Inflammatory macrophage treated with lipopolysaccharide for 4 hours (primary cell): ENCODE measurements at regions not wholly inside any gene's neighbourhood (a gene's known extent, or its start where the extent isn't known, plus 50 kb on each side); places are given as distances from the start of the nearest gene placed in this dataset.
"Not testable (repeated sequence)": the region's sequence is repeated elsewhere in the genome, so short reads cannot be mapped to it uniquely, and the experiment has no call there.

Experiments used
- DNase-seq: peaks from one replicate; pipeline ENCODE4 v3.0.0-alpha.2; 2020

DNA sequence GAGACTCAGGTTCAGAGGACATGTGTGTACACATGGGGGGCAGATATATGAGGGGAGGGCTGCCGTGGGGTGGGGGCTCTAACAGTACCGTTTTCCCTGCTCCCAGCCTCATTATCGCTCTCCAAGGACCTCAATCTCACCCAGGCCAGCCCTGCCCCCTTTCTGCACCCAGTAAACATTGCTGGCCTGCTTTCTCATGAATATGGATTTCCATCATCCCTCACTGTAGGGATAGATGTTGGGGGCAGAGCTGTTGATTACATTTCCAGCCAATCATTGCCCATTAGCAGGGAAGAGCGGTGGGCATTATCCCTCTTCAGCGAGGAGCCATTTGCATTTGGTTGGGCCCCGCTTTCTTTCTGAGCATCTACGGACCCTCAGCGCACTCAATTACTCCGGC, 273.8 kb downstream of the RPS6KC1 start:
- no peak for DNase-seq

- DNase-seq: no peak
Observed at GRCh38 chr1:213325482-213325881, 274.4 kb downstream of the RPS6KC1 start.

DNA sequence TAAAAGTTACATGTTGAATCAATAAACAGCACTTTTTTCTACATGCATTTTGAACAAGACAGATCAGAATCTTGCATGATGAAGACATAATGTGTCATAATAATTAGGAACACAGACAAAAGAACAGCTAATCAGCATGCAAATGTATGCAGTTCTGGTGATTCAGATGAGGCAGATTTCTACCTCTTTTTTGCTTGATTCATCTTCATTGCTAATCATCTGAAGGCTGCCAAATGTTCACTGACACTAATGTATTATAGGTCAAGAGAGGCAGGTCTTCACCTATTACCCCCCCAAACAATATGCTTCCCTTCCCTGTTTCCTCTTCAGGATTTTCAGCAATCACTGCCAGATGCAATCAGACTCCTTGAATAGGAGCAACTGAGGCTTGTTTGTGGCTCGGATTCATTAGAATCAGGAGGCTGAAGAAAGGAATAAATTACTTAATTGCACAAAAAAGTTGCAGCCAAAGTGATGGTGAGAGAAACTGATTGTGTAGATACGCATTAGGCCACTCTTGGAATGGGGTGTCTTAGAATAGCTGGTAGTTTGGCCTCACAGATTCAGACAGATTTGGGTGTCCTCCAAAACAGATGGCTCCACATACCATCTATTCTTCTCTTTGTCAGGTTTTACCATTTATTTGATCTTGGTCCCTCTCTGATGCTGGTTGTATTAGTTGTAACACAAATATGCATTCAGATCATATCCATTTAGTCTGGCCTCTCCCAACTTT, 275.4 kb downstream of the RPS6KC1 start:
- DNase-seq: peak; percentile 27

DNA sequence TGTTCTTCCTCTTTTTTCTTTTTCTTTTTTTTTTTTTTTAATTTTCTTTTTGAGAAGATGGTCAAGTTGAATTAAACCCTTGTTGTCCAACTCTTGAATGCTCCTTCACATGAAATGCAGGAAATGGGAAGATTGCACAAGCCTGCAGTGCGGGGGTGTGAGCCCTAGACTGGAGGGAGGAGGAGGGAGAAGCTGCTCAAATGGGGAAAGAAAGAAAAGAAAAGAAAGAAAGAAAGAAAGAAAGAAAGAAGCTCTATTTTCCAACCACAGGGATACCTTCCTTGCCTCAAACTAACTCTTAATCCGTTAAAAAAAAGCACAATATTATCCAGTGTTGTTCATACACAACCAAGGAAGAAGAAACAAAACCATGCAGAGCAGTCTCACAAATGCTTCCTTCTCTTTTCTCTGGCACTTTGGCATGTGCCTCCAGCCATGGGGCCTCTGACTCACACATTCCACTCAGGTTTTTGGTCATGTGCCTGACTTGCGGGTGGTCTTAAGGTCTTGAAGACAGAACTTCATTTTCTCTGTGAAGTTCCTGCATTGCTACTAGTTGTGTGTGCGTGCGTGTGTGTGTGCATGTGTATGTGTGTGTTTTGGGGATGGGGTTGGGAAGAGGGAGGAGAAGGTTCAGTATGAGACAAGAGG, 276.1 kb downstream of the RPS6KC1 start:
- peak; percentile 86 for DNase-seq

- no peak for DNase-seq
Observed at GRCh38 chr1:213329406-213330008, 278.5 kb downstream of the RPS6KC1 start.

DNA sequence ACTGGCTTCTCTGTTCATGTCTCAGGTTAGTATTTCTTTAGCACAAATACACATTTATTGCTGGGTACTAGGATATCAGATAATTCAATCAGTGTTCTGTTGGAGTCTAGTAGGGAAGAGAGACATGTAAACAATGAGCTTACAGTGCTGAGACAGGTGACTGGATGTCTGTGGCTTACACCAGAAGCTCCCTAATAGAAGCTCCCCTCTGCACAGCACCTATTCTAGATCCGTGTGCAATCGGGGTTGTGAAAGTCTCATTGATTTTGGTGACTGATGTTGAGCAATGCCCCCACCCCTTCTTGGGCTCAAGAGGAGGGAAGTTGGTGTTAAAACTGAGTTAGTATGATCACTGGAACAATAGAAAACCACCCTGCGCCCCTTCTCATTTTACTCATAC, 279.2 kb downstream of the RPS6KC1 start:
- DNase-seq: peak; percentile 14

DNA sequence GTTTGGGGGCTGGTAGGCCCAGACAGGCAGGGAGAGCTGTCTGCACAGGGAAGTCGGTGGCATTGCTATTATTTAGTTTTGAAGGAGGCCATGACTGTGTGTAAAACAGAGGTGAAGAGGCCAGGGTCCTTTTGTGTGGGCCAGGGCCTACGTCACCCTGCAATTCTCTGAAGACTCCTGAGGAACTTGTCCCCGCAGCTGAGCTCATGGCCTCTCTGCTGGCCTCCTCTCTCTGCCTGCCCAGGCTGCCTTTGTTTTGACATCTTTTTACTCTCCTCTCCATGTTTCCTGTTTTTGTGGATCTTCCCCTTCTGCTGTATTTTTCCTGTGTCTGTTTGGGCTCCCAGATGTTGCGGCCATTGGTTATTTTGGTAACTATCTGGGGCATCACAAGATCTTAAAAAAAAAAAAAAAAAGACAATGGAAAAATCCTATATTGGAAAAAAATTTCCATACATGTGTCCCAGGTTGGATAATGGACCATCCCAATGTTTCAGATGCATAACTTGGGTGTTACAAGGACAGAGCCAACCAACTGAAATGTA, 280.7 kb downstream of the RPS6KC1 start:
- peak; percentile 27 for DNase-seq

DNA sequence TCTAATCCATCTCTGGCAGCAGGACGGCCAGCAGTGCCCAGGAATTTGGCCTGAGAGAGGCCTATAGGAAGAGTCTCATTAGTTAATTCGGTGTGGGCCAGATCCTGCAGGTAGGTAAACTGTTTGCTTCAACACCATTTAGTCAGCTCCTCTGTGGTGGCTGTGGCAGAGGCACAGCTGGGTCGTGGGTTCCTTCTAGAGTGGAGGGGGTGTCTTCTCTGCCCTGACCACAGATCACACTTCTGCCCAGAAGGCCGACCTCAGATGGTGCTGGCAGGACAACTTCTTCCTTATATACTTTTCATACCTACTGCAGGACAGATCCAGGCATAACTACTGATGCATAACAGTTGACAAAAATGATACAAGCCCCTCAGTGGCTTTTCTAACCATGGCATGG, 281.4 kb downstream of the RPS6KC1 start:
- DNase-seq: no peak

DNA sequence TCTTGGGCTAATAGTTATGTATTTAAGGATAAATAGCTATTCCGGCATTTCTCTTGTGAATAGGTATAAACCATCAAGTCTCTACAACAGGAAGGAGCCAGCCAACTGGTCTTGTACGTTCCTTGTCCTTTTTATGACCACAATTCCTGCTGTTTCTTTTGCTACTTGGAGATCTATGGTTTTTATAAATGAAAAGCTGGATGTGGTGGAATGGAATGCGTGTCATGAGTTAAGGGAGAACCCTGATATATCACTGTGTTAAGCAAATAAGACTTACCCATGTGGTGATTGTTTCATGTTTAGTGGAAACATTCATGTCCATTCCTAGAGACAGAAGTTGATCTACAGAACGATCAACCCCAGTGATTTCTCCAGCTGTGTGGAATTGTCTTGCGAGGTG, 282.1 kb downstream of the RPS6KC1 start:
- no peak for DNase-seq

- DNase-seq: no peak
Observed at GRCh38 chr1:213335084-213335483, 284.0 kb downstream of the RPS6KC1 start.

DNA sequence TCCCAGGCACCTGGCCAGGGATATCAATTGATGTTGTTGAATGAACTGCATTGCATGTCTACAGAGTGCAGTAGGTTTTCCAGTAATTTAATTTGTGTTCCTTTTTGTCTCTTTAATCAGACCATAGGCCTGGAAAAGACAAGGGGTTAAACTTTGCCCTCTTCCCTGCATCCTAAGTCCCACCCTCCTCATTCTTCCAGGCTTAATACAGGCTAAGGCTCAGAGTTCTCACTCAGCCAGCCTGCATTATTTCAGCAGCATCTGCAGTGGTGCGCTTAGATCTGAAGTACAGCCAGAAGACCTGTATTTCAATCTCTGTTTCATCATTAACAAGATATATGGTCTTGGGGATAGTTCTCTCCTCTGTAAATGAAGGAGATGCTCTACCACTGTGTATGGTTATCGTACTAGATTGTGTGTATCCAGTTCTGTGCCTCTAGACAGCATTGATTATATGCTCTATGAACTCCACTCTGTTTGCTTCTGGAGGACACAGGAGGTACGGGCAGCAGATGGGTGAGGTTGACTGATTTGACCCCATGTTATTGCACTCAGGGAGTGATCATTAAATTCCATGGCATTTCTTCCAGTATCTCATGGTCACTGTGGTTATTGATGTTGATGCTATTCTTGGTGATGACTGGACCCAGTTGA, 286.1 kb downstream of the RPS6KC1 start:
- DNase-seq: no peak

DNA sequence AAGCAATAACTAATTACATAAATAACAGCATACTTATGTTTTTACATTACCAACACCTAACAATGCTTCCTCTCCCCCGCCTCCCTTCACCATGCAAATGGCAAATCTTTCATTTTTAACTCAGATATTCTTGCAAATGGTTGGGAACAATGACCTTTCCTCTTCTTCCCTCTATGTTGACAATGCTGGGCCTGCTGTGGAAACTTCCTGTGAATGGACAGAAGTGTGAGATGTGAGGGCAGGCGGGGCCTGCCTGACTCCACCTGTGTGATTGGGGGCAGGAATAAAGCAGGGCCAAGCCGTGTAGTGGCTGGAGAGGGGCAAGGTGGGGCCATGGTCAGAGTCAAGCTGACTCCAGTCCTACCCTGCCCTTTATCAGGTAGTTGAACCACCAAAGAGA, 289.6 kb downstream of the RPS6KC1 start:
- no peak for DNase-seq

GRCh38 chr1:213345621-213346020, 294.6 kb downstream of the RPS6KC1 start:
- no peak for DNase-seq

DNA sequence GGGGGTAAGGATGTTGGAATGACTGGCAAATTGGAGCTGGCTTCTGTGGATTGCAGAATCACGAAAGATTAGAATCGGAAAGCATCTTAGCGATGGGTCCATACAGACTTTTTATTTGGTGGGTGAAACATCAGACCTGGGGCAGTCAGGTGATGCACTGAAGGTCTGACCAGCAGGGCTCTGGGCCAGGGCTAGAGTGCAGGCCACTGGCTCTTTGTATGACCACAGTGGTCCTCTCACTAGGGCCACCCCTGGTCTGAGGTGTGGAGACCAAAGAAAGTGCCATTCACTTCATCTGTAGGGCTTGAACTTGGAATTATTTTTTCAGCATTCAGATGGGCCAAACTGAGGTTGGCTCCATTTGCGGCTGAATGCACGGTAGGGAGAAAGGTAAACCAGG, 306.4 kb downstream of the RPS6KC1 start:
- no peak for DNase-seq

DNA sequence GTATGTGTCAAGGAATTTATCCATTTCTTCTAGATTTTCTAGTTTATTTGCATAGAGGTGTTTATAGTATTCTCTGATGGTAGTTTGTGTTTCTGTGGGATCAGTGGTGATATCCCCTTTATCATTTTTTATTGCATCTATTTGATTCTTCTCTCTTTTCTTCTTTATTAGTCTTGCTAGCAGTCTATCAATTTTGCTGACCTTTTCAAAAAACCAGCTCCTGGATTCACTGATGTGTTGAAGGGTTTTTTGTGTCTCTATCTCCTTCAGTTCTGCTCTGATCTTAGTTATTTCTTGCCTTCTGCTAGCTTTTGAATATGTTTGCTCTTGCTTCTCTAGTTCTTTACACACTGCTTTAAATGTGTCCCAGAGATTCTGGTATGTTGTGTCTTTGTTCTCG, 307.3 kb downstream of the RPS6KC1 start:
- not testable (repeated sequence) for DNase-seq

DNA sequence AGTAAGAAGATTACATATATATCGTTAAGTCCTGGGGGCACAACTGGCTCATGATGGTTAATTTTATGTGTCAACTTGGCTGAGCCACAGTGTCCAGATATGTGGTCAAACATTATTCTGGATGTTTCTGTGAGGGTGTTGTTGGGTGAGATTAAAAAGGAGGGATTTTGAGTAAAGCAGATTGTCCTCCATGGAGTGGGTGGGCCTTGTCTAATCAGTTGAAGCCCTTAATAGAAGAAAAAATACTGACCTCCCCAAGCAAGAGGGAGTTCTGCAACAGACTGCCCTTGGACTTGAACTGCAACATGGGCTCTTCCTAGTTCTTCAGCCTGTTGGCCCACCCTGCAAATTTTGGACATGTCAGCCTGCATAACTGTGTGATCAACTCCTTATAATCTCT, 311.6 kb downstream of the RPS6KC1 start:
- DNase-seq: no peak

DNA sequence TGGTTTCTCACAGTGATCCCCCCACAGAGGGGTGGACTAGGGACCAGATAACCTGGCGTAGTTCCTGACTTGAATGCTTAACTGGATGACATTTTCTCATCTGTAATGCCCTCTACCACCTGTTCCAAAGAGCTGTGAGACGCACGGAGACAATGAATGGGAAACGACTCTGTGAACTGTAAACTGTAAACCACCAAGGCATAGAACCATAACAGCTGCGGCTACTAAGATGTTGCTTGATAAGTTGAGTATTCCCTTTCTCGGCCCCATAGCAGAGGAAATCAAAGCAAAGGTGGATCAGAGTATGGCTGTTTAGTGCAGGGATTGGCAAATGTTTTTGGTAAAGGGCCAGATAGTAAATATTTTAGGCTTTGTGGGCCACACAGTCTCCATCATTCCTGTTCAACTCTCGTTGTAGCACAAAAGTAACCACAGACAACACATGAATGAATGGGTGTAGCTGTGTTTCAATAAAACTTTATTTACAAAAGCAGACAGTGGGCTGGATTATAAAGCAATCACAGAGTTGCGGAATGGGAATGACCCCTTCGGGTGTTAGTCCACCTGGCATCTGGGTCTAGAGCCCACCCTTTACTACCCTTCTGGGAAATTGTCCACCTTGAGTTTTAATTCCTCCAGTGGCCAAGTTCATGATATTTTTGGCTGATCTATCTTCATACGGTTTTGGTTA, 315.2 kb downstream of the RPS6KC1 start:
- no peak for DNase-seq

GRCh38 chr1:213369465-213369864, 318.4 kb downstream of the RPS6KC1 start:
- no peak for DNase-seq

GRCh38 chr1:213370523-213370922, 319.5 kb downstream of the RPS6KC1 start:
- no peak for DNase-seq

GRCh38 chr1:213371525-213371846, 320.4 kb downstream of the RPS6KC1 start:
- no peak for DNase-seq

- DNase-seq: no peak
Observed at GRCh38 chr1:213371847-213372619, 321.0 kb downstream of the RPS6KC1 start.

DNA sequence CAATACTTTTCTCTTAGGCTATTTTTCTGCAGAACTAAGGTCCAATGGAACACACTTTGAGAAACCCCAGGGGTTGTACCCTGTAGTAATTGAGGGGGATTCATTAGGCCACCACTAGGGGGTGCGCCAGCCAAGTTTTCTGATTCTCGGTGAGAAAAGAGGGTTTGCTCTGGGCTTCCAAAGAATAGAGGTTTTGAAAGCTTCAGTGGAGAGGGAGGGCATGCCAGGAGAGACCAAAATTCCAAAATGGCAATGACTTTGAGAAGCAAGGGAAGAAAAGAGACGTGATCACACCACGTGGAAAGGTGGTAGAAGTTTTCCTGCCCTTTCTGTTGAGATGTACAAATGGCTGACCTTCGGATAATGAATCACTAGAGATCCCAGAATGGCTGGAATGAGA, 323.3 kb downstream of the RPS6KC1 start:
- DNase-seq: peak; percentile 33
